GM19043 (cell line): ENCODE measurements at regions not wholly inside any gene's neighbourhood (a gene's known extent, or its start where the extent isn't known, plus 50 kb on each side); places are given as distances from the start of the nearest gene placed in this dataset.

ENCODE experiments used
- ATAC-seq: cut with Tn5 transposase; IDR thresholded peaks from one replicate; pipeline ENCODE4 v1.9.1; 2021; ENCODE audit warnings: low read depth; ENCODE audit not compliant: unreplicated experiment

DNA sequence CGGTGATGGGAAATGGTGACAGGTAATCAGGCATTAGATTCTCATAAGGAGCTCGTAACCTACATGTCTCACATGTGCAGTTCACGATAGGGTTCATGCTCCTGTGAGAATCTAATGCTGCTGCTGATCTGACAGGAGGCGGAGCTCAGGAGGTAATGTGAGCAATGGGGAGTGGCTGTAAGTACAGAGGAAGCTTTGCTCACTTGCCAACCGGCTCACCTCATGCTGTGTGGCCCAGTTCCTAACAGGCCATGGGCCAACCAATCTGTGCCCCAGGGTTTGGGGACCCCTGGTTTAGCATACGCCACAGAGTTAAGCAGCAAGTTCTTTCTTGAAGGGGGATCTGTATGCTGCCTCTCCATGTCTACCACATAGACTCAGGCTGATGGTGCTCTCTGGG is 133.1 kb downstream of the IQUB start:
- ATAC-seq = no peak

DNA sequence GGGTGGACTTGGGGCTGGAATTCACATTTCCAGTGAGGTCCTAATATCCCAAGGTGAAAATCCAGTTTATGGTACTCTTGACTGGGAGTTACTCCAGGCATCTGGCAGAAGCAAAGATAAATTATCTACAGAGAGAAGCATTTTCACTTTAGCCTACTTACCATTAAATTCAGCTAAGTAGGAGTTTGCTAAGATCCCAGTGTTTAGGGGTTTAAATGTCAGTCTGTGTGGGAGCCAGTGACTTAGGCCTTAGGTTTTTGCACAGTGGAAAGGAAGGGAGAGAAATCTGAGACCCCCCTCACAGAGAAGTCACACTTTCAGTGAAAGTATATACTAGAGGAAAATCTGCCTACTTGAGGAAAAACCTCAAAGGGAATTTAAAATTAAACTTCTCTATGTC is 134.2 kb downstream of the IQUB start:
- ATAC-seq = no peak

DNA sequence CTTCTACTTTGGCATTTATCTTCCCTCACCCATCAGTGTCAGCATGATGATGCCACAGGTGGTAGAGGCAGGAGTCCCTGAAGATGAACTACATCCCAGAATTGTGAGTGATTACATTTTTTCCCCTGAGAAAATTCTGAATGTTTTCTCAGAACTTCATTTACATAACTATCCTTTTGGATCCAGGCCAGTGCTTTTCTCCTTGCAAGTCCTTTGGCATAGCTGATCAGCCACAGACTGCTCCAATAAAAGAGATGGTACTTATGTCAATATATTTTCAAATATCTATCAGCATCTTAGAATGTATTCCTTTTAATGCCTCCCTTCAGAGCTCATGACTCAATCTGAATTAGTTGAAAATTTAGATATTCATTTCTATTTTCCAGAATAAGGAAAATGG is 135.5 kb downstream of the IQUB start:
- no peak for ATAC-seq

DNA sequence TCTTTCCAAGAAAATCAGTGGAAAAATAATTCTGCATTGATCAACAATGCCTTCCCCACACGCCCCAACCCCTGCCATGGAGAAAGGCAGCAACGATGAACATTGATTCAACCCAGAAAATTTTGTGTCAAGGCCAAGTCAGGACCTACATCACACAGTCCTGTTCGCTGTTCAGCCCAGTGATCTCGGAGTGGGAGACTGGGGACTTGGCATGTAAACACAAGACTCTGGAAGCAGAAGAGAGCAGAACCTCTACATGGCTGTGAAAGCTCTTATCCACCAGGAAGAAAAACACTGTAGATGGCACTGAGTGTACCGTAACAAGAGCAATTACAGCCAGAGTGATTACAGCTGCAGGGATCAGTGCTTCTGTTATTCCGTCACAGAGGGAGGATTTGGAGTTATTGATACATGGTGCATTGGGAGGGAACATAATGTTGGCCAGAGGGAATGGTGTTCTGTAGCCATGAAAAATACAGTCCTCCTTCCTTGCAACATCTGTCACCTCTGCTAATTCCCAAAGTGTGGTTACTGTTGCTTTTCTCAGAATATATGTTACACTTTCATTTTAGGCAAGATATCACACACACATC is 136.6 kb downstream of the IQUB start:
- ATAC-seq = no peak

DNA sequence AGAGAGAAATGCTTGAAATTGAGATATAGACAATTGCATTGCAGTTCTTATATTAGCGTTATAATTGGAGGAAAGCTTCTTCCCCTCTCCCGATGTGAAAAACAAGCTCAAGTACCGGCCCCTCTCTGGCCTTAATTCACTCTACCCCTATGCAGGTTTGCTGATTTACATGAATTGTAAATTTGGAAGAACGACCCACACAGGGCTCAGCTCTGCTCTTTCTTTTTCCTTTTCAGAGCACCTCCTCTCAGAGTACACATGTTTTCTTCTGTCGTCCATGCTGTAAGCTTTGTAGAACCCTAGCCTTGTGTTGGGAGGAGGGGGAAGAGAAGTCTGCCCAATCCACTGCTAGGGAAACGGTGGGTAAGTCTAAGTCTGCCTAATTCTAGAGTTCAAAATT is 140.8 kb downstream of the IQUB start:
- no peak for ATAC-seq

DNA sequence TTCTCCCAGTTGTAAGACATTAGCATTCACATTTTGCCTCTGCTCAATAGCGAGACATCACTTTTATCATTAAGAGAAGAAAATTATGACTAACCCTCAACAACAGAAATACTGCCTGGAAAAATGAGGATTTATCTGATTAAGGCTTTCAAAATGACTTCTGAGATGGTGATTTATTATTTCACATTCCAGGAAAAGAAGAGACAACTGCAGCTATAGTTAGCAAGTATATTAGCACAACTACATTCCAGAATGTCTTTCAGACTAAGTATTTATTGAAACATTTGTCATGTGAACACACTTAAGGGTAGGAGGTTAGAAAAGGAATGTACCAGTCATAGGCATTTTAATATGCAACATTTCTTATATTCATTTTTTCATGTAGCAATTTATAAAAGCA is 162.0 kb downstream of the IQUB start:
- ATAC-seq = no peak

DNA sequence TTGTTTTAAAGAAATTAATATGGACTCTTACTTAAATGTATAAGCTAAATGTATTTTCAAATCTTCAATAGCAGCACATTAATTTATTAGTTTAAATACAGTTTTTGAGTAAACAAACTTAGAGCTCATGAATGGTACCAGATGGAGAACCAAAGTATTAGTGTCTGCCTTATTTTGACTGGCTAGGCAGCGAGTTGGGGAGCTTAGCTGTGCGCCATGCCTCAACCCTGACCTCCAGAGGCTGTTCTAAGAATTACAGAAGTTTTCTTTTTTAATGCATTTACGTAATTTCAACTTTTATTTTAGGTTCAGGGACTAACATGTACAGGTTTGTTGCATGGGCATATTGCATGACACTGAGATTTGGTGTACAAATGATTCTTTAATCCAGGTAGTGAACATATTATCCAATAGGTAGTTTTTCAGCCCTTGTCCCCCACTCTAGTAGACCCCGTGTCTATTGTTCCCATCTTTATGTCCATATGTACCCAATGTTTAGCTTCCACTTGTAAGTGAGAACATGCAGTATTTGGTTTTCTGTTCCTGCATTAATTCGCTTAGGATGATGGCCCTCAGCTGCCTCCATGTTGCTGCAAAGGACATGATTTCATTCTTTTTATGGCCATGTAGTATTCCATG is 166.8 kb downstream of the IQUB start:
- ATAC-seq = peak; percentile 81

DNA sequence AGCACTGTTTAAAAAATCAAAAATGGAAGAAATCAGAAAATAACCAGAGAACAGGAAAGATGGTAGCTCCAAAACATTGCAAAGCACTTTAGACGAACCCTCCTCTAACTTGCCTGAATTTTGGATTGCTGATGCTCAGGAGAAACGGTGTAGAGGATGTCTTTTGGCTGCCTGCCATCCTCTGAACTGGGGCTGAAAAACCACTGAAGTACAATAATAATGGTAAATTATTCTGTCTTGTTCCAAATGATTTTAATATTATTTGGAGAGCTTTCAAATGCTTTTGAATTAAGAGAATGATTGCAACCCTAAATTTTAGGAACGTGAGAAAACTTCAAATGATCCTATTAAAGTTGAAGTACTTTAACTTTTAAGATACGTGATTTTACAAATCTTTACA is 167.3 kb upstream of the SLC13A1 start:
- no peak for ATAC-seq

DNA sequence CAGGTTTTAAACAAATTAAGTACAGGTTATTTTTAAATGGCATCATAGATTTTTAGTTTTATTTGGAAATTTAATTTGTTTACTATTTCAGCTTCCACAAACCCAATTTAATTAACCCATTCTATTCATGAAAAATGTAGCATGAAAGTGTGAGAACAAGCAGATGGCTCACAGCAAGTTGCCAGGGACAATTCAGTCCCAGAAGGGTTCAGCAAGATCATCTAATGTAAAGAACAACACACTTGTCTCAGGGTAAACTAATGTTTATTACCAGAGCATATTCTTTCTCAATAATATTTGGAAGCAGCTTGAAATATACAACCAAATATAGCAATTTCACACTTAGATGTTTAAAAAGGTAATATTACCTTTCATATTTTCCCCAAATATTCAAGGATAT is 166.9 kb upstream of the SLC13A1 start:
- ATAC-seq = no peak

DNA sequence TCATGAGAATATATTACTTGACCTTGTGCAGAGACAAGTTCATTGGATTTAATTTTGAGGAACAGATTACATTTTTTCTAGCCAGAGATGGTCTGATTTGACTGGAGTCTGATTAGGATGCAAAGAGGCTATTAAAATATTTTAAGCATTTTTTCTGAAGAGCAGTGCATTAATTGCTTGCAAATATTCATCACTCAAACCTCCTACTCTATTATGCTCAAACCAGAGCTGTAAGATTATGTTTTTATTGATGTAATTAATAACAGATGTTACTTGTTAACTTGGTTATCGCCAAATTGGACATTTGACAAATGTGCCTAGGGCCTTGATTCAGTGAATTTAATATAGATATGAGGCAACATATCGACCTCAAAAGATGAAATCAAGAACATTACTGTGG is 160.9 kb upstream of the SLC13A1 start:
- ATAC-seq = no peak

DNA sequence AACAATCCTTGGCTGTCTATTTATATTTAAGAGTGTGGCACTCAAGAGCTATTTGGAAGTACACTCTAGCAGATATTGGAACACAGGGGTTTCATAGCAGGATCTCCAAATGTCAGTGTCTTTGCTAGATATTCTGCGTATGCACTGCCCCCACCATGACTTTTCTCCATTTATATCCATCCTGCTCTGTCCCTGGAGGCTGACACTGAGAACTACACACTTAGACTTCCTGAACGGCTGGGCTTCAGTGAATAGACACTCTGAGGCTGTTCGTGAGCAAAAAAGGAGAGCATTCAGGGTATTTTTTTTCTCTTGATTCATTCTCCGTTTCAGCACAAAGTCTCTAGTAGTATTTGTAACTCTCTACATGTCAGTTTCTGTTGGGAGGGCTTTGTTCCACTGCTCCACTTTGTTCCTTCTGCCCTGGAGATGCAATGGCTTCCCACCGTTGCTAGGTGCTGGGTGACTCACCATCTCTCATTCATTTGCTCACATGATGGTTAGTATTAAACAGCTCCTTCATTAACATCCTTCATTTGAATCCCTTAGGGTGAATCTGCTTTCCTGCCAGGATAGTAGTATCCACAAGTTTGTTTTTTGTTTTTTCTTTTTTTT is 155.9 kb upstream of the SLC13A1 start:
- ATAC-seq = no peak

DNA sequence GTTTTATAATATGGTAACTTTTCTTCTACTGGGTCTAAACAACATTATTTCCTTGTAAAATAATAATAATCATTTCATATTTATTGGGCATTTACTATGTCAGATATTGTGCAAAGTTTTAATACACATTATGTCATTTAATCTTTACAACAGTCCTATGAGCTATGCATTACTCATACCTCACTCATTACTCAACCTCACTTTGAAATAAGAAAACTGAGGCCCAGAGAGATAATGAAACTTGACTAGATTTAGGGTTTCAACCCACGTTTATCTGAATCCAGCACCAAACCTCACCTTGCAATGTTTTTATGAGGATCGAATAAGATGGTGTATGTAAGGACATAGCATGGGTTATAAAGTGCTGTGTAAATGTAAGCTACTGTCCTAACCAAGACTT is 153.2 kb upstream of the SLC13A1 start:
- no peak for ATAC-seq

DNA sequence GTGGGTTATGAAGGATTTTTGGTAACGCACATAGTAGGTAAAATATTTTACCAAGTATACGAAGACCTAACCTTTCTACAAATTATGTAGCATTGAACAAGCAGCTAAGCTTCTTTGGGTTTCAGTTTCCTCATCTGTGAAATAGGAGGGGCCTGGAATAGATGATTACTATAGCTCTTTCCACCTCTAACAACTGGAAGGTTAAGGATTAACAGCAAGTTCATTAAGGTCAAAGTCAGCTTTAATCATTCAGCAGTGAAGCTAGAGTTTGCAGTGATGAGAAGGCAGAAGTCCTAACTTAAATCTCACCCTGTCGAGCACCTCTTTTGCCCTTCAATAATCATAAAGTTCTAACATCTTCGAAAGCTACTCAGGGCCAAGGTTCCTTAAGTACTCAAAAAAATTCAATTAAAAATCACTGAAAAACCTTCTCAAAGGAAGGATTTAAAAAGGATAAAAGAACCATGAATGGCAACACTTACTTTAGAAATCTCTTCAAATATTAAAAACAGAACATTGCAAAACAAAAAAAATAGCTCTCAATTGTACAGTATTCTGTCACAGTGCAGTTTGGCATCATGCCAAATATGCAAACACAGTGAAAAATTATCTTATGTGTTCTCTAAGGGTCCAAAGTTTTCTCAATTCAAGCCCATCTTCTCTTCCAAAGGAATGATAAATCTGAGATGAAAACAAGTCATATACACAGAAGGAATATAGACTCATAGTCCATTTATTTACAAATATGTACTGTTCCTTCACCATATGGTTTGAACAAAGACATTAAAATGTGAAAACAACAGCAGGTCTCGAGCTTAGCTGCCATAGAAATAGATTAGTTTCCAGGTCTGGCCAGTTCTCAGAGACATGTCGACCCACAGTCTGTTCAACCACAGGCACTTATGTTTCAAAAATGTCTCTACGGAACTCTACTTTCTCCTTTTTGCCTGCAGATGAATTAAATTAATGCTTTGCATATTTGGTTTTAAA is 152.0 kb upstream of the SLC13A1 start:
- ATAC-seq = no peak

DNA sequence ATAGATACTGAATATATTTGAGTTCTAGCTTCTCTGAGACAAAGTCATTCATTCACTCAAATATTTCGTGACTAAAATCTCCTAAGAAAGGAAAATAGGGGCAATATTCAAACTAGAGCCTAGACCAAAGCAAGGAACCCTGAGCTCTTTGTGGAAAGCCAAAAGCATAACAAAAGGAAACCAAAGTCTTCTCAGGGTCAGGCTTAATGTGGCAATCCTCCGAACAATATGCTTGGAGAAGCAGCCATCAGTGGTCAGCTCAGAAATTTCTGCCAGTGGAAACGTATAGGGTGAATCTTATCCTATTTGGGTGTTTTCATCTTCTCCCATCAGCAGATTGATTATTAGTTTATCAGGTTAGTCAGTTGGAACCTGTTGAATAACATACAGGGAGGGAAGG is 151.3 kb upstream of the SLC13A1 start:
- ATAC-seq = no peak

DNA sequence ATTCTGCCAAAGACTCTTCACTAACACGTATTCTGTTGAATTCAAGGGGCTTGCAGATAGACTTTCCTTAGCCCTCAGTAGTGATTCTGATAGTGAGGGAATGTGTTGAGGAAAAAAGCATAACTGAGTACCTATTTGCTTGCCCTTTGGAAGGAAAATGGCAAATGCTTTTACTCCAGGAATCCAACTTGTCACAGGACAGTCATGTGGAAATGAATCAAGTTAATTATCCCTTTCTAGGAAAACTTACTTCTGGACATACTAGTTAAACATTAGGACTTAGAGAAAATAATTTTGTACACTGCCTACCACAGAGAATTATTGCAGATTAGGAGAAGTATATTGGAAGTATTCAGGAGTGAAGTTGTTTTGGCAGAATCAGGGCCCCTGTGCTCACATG is 148.9 kb upstream of the SLC13A1 start:
- no peak for ATAC-seq

DNA sequence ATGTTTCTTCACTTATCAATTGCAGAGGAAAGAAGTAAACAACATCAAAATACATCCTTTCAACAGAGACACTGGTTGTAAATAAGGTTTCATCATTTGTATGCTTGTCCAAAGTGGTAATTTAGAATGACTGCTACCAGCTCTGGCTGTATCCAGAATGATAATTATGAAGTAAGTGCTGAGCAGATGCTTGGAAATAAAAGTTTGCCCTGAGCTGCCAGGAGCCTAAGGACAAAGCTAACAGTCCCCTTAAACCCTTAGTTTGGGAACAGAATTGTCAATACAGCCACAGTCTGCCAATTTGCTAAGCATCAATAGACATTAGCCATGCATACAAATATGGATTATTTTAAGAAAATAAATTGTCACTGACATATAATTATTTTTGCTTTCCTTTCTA is 147.0 kb upstream of the SLC13A1 start:
- ATAC-seq = no peak

DNA sequence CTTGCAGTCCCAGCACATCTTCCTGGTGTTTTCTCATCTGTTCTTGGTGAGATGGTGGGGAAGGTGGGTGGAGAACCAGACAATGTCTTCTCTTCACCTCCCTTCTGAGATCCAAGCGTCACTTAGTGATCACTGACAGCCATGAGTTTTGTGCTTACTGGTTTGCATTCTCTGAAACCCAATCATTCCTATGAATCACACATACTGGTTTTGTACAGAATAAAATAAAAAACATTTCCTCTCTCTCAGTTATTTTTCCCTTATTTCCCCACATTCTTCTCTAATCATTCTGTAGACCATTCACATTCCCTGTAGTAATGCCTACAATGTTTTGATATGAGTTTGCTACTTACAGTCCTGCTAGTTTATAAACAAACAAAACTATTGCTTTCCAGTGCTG is 143.8 kb upstream of the SLC13A1 start:
- ATAC-seq = no peak

DNA sequence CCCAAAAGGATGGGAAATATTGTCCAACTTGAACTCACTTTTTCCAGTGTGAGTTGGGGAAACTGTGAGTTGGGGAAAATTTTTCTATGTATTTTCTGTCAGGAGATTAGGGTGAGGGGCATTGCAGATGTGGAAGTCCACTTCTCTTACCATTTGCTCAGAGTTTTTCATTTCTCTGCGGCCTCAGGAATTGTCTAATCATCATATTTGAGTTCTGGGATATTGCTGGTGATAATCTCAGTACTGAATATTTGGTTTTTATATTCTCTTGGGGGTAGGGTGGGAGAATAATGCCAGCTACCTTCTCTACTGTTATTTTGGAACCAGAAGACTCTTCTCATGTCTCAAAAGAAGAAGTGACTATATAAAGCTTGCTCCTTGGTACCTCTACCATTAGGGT is 141.3 kb upstream of the SLC13A1 start:
- no peak for ATAC-seq

DNA sequence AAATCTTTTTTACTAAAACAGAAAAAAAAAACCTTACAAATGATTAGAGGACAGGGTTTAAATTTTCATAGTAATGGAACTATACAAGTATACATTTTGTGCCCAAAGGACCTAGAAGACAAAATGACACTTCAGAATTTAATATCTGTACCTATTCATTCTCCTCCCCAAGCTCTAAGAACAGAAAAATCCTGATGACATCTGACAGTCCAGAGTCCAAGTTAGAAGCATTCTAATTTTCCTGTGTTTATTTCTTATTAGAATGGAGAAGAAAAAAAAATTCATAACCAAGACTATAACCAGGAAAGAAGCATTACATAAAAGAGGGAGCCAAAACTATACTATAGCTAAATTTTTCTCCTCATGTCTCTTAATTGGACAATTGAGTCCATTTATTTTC is 138.9 kb upstream of the SLC13A1 start:
- ATAC-seq = no peak

DNA sequence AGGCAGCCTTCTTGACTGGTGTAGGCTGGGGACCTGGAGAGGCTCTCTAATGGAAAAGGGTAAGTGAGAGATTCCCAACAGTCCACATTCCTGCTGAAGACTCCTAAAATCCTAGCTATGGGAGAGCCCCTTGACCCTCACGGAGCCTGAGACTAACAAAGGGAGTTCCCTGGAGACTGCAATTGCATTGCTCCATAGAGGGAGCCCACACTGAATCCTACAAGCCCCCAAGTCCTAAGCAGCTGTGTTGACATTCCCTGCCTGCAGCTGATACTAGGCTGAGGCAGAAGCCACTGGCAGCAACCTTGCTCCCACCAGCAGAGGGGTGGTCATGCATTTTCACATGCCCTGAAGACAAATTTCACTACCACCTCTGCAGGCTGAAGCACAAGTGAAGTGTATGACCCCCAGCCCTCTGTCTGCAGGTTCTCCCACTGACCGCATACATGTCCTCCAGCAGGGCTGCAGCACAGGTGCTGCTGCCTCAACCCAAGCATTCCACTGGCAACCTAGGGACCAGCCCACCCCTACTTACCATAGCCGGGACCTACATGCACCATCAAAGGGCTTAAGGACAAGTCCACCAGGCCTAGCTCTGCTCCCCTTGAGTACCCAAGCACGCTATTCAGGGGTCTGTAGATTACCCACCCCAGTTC is 130.3 kb upstream of the SLC13A1 start:
- no peak for ATAC-seq

DNA sequence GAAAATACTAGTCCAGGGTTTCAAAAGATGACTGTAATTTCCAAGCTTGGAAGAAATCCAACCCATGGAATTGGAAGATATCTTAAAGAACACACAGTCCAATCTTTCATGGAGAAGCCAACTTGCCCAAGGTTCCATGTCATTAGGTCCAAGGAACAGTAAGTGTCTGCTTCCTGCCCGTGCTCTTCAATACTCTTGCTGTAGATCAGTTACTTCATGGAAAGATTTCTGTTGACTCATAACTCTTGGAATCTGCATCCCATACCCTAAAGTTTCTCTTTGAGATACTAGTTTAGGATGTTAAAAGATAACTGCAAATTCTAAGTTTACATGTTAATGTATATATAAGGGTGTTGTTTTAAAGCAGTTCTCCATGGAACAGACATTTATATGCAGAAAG is 127.9 kb upstream of the SLC13A1 start:
- ATAC-seq = no peak
